C4-2B (cell line): ENCODE measurements at regions not wholly inside any gene's neighbourhood (a gene's known extent, or its start where the extent isn't known, plus 50 kb on each side); places are given as distances from the start of the nearest gene placed in this dataset.
"Not testable (repeated sequence)": the region's sequence is repeated elsewhere in the genome, so short reads cannot be mapped to it uniquely, and the experiment has no call there.

ENCODE experiments used
- H3K27ac ChIP-seq: fragments of 450-650 bp; 2 replicates; pipeline ENCODE4 v1.5.1; 2017
- CTCF ChIP-seq: fragments of 450-650 bp; conservative IDR thresholded peaks from 2 replicates; pipeline ENCODE4 v1.5.1; 2017; ENCODE audit warnings: mild to moderate bottlenecking
- ZFX ChIP-seq: fragments of 450-650 bp; IDR thresholded peaks from 2 replicates; pipeline ENCODE4 v1.6.1; 2017

GRCh38 chr6:68108233-68108835 lies 526.7 kb upstream of the ADGRB3 start:
- TF ChIP-seq ZFX (no peak), CTCF (no peak)
- no peak overlapping the region for H3K27ac ChIP-seq

GRCh38 chr6:68094070-68094469 lies 541.0 kb upstream of the ADGRB3 start:
- no peak overlapping the region for H3K27ac ChIP-seq
- TF ChIP-seq CTCF, result no peak
- no peak for TF ChIP-seq ZFX

- H3K27ac ChIP-seq, result no peak overlapping the region
Measured at GRCh38 chr6:68087399-68088133, 547.5 kb upstream of the ADGRB3 start.

GRCh38 chr6:68086199-68086598 lies 548.9 kb upstream of the ADGRB3 start:
- H3K27ac ChIP-seq, result no peak overlapping the region
- no peak for TF ChIP-seq CTCF
- no peak for TF ChIP-seq ZFX

More at GRCh38 chr6:68087399-68088133, 547.5 kb upstream of the ADGRB3 start:
- TF ChIP-seq ZFX (no peak), CTCF (no peak)

- not testable (repeated sequence) for H3K27ac ChIP-seq
Measured at GRCh38 chr6:68085599-68085998, 549.5 kb upstream of the ADGRB3 start.

- H3K27ac ChIP-seq, result no peak overlapping the region
- no peak for TF ChIP-seq CTCF
- TF ChIP-seq ZFX, result no peak
Measured at GRCh38 chr6:68082086-68082485, 553.0 kb upstream of the ADGRB3 start.

- H3K27ac ChIP-seq, result no peak overlapping the region
- no peak for TF ChIP-seq ZFX
- TF ChIP-seq CTCF, result no peak
Measured at GRCh38 chr6:68080074-68080473, 555.0 kb upstream of the ADGRB3 start.

- TF ChIP-seq ZFX (no peak), CTCF (no peak)
- H3K27ac ChIP-seq, result no peak overlapping the region
Measured at GRCh38 chr6:68077661-68078060, 557.4 kb upstream of the ADGRB3 start.
